ENCODE measurements at regions not wholly inside any gene's neighbourhood (a gene's known extent, or its start where the extent isn't known, plus 50 kb on each side); places are given as distances from the start of the nearest gene placed in this dataset.

DNA sequence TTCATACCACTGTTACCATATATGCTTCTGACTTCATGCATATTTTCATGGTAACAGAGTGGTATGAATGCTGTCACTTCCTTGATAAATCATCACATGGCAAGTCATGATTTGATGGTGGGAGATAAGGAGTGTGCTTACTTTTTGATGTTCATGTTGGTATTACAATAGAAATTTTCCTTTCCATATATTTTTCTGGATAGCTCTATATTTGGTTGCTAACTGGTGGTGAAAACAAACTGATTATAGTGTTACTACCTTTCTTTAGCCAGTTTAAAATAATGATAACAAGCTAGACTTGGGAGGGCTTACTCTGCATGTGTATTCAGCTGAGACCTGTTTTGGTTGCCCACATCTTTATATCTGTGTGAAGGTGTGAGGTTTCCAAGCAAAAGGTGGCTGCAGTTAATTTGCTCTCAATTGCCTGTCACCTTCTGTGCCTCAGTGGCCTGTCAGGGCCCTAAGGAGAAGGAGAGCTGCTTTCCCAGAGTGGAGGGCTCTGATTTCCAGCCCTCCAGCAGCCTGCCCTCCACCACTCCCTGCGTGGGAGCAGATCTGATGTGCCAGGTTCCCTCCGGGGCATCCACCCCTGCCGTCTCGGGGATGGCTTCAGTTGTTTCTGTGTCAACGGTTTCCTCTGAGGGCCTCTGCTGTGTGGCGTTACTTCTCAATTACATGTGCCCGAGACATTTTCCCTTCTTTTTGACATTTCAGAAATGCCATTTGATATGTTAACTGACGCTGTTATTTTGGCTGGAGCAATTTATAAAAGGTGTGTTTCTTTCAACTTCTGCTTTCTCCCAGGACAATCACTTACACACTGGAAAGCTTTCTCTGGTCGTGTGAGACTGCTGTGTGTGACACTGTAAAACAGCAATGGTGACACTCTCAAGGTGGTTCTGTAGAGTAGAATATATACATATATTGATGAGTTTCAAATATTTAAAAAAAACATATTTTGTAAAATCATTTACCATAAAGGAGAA lies 107.7 kb upstream of the KLF6 start:
- no peak overlapping the region for H3K4me3 ChIP-seq (ENCODE audit: low read depth, low read length)
- DNase-seq (ENCODE audit: low read depth): no peak
- TF ChIP-seq, protein P1, sequence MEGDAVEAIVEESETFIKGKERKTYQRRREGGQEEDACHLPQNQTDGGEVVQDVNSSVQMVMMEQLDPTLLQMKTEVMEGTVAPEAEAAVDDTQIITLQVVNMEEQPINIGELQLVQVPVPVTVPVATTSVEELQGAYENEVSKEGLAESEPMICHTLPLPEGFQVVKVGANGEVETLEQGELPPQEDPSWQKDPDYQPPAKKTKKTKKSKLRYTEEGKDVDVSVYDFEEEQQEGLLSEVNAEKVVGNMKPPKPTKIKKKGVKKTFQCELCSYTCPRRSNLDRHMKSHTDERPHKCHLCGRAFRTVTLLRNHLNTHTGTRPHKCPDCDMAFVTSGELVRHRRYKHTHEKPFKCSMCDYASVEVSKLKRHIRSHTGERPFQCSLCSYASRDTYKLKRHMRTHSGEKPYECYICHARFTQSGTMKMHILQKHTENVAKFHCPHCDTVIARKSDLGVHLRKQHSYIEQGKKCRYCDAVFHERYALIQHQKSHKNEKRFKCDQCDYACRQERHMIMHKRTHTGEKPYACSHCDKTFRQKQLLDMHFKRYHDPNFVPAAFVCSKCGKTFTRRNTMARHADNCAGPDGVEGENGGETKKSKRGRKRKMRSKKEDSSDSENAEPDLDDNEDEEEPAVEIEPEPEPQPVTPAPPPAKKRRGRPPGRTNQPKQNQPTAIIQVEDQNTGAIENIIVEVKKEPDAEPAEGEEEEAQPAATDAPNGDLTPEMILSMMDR (IDR thresholded peaks at IDR 0.05; ENCODE audit: low read depth, low read length, missing control alignments): no peak

DNA sequence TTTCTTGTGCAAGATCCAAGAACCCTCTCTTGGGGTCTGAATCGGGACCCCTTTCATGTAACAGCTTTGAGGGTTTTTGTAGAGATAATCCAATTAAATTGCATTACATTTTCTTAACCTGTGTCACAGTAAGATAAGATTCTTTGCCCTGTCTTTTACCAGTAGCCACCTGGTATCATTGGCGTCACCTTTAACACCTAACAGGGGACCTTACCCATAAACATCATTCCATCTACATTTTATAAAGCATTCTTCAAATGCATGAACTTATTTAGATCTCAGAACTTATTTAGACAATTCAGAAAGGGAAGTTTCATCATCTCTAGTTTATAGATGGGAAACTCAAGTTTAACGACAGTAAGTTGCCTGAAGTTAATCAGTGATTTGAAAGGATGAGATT lies 106.4 kb upstream of the KLF6 start:
- no peak for DNase-seq (ENCODE audit: low read depth)
- TF ChIP-seq, protein P1 (IDR thresholded peaks at IDR 0.05; ENCODE audit: low read depth, low read length, missing control alignments): no peak
- no peak overlapping the region for H3K4me3 ChIP-seq (ENCODE audit: low read depth, low read length)

DNA sequence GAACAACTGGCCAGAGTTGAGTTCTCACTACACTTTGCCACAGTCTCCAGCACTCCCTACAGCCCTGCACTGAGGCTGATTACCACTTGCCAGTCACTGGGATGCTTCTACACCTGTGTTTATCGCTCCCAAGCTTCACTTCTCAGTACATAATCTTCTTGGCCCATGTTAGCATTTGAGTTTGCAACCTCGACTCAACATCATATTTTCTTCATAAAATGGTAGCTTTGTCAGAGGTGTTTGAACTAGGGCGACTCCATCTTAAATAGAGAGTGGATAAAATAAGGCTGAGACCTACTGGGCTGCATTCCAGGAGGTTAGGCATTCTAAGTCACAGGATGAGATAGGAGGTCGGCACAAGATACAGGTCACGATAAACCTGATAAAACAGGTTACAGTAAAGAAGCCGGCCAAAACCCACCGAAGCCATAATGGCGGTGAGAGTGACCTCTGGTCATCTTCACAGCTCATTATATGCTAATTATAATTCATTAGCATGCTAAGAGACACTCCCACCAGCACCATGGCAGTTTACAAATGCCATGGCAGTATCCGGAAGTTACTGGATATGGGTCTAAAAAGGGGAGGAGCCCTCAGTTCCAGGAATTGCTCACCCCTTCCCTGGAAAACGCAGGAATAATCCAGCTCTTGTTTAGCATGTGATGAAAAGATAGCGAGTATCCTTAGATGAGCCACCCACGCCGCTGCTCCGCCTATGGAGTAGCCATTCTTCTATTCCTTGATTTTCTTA lies 105.8 kb upstream of the KLF6 start:
- TF ChIP-seq, protein P1 (IDR thresholded peaks at IDR 0.05; ENCODE audit: low read depth, low read length, missing control alignments): no peak
- DNase-seq (ENCODE audit: low read depth): no peak
- no peak overlapping the region for H3K4me3 ChIP-seq (ENCODE audit: low read depth, low read length)

DNA sequence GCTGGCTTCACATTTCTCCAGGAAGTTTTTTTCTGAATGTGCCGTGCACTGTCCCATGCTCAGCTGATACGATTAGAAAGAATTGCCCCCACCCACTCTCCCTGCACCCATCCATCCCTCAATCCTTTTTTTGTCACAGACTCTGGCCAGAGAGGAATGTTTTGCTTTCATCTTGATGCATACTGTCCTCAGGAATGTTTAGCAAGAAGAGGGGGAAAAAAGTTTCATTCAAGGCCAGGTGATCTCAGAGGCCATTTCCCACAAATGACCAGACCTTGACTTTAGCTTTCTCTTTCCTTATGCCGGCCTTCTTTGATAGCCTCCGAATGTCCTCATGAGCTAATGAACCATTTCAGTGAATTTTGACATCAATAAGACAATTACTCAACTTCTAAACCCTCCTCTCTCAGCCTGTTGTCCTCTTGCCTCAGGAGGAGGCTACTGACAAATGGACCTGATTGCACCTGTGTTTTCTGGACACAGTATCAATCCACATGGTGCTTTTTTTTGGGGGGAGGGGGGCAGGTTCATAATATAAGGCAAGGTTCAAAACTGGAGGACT lies 105.0 kb upstream of the KLF6 start:
- no peak overlapping the region for H3K4me3 ChIP-seq (ENCODE audit: low read depth, low read length)
- TF ChIP-seq, protein P1 (IDR thresholded peaks at IDR 0.05; ENCODE audit: low read depth, low read length, missing control alignments): no peak
- no peak for DNase-seq (ENCODE audit: low read depth)

DNA sequence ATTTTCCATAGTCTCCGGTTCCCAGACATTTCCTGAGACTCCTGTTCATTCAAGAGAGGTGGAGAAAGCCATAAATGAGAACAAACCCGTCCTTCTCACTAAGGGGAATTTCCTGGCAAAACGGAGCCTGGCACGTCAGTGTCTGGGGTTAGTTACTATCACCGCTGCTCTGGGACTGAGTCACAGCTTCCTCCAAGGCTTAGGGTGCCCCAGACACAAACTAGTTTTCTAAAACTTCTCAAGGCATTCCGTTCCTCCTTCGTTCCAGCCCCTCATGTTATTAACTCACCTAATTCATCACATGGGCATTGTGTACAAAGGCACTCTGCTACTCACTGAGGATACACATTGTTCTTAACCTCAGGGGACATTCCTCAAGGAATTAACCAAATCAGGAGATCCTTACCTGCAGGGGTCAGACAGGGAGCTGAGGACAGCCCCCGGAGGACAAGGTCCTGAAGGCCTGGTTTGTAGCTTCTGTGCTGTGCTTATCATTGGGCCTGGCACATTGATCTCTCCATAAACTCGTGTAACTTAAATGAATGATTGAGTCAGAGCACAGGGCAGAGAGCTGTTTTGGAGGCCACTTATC lies 103.0 kb upstream of the KLF6 start:
- DNase-seq (ENCODE audit: low read depth): no peak
- TF ChIP-seq, protein P1 (IDR thresholded peaks at IDR 0.05; ENCODE audit: low read depth, low read length, missing control alignments): no peak

DNA sequence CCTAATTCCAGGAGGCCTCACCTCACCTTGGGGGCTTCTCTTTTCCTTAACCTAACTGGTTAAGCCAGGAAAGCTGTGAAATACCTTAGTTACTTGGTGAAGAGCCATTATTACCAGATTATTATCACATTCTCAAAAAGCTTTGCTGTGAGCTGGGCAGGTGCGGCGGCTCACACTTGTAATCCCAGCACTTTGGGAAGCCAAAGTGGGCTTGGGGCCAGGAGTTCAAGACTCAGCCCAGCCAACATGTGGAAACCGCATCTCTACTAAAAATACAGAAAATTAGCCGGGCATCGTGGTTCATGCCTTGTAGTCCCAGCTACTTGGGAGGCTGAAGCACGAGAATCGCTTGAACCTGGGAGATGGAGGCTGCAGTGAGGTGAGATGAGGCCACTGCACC lies 102.4 kb upstream of the KLF6 start:
- DNase-seq (ENCODE audit: low read depth): no peak
- TF ChIP-seq, protein P1 (IDR thresholded peaks at IDR 0.05; ENCODE audit: low read depth, low read length, missing control alignments): no peak
- H3K4me3 ChIP-seq (ENCODE audit: low read depth, low read length): no peak overlapping the region

More for the DNA sequence above, 103.0 kb upstream of the KLF6 start:
- H3K4me3 ChIP-seq (ENCODE audit: low read depth, low read length): no peak overlapping the region

All from GM12864 (cell line).